NCI-H2029 treated with DMSO at 0.1 percent for 48 hours (cell line): ENCODE measurements at regions not wholly inside any gene's neighbourhood (a gene's known extent, or its start where the extent isn't known, plus 50 kb on each side); places are given as distances from the start of the nearest gene placed in this dataset.
"Not testable (repeated sequence)": the region's sequence is repeated elsewhere in the genome, so short reads cannot be mapped to it uniquely, and the experiment has no call there.

Experiments used
- DNase-seq: peaks from one replicate; lab custom pipeline; 2025; lab: John Stamatoyannopoulos, UW

DNA sequence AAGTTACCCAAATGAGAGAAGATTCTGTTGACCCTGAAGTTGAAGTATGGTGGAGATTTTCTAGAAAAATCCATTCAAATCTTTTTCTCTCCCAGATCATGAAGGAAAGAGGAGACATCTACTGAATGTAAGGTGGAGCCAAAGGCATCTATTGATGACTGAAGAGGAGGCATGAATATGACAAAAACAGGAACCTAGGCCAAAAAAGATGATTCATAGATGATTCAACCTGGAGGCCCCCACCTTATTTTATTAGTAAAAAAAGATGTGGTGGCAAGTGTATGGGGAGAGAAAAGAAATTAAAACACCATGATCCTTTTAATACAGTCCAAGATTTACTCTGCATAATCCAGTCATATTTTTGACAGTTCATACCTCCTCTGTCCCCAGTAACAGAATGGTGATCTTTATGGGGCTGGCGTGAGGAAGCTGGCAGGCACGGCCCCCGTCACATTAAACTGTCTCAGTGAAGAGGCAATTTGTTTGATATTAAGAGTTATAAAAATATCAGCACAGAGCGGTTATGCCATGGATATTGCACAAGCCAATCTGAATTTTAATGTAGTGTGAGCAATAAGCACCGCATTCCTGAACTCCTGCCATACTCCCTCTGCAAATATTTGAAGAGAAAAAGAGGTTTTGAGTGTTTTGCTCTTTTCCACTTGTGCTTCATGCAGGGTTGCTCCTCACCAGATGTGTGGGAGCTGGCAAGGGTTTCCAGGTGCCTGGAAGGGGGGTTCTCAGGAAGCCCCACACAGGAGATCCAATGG is 94.4 kb downstream of the TRIM43 start:
- not testable (repeated sequence) for DNase-seq

- DNase-seq, result not testable (repeated sequence)
Measured at GRCh38 chr2:95687852-95688251, 96.1 kb downstream of the TRIM43 start.

DNA sequence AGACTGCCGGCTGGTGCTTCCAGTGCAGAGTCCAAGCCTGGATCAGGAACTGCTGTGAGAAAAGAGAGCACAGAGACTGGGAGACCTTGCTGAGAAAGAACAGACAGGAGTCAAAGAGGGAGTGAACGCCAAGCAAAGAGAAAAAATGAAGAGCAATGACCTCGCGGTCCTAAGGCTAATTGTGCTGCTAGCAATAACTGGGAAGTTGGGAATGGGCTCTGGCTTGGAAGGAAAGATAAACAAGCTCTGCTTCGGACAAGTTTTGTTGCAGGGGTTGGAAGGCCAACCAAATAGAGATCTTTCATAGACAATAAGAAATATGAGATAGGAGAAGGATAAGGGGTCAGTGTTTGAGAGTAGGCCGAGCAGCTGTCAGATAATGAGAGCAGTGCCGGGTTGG is 99.4 kb downstream of the TRIM43 start:
- DNase-seq, result not testable (repeated sequence)

DNA sequence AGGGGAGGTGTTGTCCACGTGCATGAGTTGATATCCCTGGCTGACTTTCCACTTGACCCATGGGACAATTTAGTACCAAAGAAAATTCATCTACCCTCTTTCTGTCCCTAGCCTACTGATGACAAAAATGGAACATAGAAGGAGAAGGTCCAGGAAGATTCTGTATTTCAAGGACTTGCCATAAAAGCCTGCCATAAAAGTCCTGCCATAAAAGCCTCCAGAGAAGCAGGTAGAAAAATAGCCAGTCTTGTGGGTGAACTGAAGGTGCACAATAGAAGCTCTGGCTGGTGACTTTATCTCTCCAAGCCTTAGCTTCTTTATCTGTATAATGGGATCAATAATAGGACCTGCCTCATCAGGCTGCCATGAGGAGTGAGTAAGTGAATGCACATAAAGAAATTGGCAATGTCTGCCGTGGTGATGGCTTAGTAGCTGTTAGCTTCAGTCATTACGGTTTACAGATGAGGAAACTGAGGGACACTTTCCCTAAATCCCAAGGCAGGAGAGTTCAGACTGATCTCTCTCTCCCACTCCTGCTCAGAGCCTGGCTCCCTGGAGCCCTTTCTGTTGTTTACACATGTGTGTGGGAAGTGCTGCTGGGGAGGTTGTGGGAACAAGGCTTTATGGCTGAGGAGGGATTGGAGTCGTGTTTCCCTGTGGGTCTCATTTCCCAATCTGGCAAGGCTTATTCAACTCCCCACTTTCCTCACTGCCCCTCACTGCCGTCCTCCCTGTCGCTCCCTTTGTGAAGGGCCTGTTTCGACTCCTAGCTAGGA is 101.5 kb downstream of the TRIM43 start:
- DNase-seq, result not testable (repeated sequence)

DNA sequence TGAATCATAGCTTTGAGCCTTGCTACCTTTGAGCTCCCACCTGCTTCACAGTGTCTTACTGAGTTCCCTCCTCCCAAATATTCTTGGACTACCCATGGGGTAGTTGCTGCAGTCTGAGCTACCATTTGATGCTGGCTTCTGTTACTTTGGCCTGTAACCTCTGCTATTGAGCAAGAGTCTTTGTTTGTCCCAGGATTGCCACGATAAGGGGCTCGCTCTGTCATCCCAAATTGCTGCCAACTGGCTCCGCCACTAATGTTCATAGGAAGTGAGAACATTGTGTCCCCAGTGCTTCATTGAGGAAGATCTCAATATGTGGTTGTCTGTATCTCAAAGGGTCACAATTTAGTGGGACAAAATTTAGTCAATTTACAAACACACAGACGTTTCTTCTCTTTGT is 103.8 kb downstream of the TRIM43 start:
- DNase-seq, result no peak

- no peak for DNase-seq
Measured at GRCh38 chr2:95698146-95698545, 106.3 kb downstream of the TRIM43 start.

DNA sequence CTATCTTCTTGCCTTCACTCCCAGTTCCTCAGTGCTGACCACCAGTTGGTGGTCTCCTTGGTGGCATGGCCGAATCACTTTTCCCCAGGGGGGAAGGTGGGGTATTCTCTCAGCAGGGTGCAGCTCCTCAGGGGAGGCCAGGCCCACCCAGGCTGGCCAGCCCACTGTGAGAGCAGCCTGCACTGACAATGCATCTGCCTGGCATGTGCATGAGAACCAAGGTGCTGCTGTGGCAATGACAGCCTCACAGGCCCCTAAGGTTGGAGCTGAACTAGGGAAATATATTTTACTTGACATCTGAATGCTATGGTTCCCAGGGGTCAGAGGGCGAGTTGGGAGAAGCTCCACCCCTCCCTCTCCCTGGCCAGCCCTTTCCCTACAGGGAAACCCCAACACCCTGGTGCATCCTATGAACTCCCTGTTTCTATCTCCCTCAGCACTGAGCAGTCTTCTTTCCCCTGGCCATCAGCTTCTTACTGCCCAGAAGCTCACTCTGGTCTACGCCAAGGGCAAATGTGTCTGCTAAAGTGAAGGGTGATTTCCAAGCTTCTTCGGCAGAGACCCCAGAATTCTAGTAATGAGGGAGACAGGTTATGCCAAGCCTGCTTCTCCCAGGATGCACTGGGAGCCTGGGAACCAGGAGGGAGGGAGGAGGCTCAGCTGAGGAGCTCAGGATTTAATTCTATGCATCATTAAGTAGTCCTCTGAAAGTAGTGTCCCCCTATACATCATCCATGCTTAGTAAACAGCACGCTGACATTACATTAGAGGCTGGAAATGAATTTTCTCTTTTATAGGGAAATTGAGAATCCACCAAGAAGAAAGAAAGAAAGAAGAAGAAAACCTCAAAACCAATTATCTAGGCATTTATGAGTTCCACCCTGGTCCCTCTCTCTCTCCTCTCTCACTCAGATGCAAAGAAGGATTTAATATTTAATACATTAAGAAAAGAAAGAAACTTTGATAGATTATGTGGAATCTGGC is 107.7 kb downstream of the TRIM43 start:
- DNase-seq, result not testable (repeated sequence)

DNA sequence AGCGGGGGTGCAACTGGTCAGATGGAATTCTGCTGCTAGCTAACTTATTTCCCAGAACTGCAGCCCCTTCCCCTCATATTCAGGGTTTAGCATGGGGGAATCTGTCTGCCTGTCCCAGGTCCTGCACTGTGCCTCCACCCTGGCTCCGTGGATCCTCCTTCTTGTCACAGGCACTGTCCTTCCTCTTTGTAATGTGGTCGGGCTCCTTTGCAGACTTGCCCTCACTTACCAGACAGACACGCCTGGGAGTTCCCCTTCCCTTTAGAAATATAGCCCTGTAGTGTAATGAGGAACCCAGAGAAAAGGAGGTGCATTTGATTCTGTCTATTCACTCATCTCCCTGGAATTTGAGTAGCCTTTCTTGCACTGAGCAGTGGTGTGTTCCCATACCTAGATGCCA is 108.7 kb downstream of the TRIM43 start:
- no peak for DNase-seq

- no peak for DNase-seq
Measured at GRCh38 chr2:95702471-95702870, 110.7 kb downstream of the TRIM43 start.

GRCh38 chr2:95707161-95707560 is 115.4 kb downstream of the TRIM43 start:
- DNase-seq, result not testable (repeated sequence)

DNA sequence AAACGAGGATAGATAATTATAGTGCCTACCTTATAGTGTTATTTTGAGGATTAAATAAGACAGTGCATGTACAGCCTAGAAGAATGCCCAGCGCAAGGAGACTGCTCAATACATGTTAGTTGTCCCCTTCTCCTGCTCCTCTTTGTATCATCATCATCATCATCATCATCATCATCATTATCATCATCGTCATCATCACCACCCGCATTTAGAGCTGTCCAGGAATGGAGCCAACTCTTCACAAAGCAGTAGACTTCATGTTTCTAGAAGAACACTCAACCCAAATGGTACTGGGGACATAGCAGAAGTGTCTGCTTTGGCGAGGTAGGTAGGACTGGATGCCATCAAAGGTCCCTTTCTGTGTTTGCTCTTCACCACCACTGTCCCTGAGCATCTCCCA is 116.0 kb downstream of the TRIM43 start:
- no peak for DNase-seq

DNA sequence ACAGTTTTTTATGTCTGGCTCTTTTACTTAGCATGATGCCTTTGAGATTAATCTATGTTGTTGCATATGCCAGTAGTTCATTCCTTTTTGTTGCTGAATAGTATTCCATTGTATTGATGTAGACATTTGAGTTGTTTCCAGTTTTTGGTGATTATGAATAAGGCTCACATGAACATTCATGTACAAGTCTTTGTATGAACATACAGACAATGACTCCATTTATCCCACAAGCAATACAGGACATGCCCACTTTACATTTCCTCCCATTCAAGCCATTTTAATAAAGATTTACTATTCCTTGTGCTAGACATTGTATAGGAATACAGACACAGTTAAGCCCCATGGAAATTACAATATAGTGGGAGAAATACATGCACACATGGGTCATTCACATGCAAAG is 118.0 kb downstream of the TRIM43 start:
- DNase-seq, result no peak

- not testable (repeated sequence) for DNase-seq
Measured at GRCh38 chr2:95713470-95714177, 121.8 kb downstream of the TRIM43 start.

GRCh38 chr2:95714398-95714797 is 122.6 kb downstream of the TRIM43 start:
- not testable (repeated sequence) for DNase-seq

- DNase-seq, result no peak
Measured at GRCh38 chr2:95719473-95720060, 127.8 kb downstream of the TRIM43 start.

DNA sequence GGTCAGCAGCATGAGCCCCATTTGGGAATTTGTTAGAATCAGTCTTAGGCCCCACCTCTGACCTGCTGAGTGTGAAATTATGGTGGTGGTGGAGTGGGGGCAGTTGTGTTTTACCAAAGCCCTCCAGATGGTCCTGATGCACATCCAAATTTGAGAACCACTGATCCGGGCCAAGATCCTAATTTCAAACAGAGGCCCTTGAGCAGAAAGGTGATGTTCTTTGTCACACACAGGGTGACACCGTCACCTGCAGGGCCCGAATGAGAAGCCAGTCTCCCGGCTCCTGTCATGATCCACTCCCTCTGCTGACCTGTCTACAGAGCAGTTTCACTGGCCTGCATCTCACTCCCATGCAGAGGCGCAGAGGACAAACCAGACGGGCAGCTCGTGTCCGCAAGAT is 129.9 kb downstream of the TRIM43 start:
- no peak for DNase-seq

GRCh38 chr2:95722131-95722697 is 130.4 kb downstream of the TRIM43 start:
- no peak for DNase-seq

DNA sequence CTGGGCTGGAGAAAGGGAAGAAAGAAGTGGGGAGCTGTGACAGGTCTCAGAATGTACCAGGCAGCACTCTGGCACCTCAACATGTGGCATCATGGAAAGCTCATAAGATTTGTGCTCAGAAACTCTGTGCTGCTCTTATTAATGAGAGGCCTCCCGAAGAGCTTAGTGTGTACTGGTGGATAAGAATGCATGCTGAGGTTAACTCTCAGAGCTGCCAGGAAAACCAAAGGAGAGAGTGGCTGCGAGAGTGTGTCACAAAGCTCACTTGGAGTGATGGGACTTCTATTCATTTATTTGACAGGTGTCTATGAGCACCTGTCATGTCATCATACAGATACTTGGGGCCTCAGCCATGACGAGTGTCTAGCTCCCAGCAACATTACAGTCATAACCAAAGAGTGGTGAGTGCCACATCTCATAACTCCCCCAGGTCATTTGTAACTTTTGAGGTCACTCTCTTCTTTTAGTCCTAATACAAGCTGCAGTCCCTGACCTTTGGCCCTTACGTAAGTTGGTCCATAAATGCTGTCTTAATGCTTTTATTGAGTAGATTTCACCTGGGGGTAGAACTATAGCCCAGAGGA is 131.9 kb downstream of the TRIM43 start:
- DNase-seq, result not testable (repeated sequence)

GRCh38 chr2:95725191-95725590 is 133.4 kb downstream of the TRIM43 start:
- DNase-seq, result not testable (repeated sequence)

DNA sequence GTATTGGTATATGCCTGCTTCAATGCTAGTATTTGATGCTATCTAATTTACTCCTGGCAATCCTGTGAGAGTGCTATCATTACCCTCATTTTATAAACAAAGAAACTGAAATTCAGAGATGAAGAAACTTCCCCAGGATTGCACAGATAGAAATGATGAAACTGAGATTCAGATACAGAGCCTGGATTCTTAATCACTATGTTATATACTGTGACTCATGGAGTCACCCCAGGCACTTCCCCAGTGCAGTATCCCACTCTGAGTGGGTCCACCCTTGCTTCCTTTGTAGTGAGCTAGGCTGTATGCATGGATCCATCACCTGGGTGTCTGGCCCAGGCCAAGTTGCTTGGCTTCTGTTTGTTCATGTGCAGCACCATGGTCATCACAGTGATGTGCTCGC is 133.9 kb downstream of the TRIM43 start:
- not testable (repeated sequence) for DNase-seq
